Kidney epithelial cell (primary cell): ENCODE measurements at regions not wholly inside any gene's neighbourhood (a gene's known extent, or its start where the extent isn't known, plus 50 kb on each side); places are given as distances from the start of the nearest gene placed in this dataset.

Experiments used
- DNase-seq: peaks from one replicate; pipeline ENCODE4 v3.0.0-alpha.2; 2010; ENCODE audit warnings: low read depth
- H3K27me3 ChIP-seq: 2 replicates; pipeline ENCODE4 v1.6.0; 2011; ENCODE audit warnings: low read length; ENCODE audit not compliant: control insufficient read depth, insufficient read depth
- H3K36me3 ChIP-seq: 2 replicates; pipeline ENCODE4 v1.5.1; 2011; ENCODE audit warnings: low read length; ENCODE audit not compliant: control insufficient read depth, insufficient read depth
- H3K4me3 ChIP-seq: 2 replicates; pipeline ENCODE4 v1.5.1; 2011; ENCODE audit warnings: low read depth, mild to moderate bottlenecking, control low read depth, low read length
- CTCF ChIP-seq: IDR thresholded peaks from 2 replicates; pipeline ENCODE4 v1.5.1; 2011; ENCODE audit warnings: mild to moderate bottlenecking, moderate library complexity, low read length, control low read depth, inconsistent platforms; ENCODE audit not compliant: insufficient read depth, poor library complexity, severe bottlenecking

DNA sequence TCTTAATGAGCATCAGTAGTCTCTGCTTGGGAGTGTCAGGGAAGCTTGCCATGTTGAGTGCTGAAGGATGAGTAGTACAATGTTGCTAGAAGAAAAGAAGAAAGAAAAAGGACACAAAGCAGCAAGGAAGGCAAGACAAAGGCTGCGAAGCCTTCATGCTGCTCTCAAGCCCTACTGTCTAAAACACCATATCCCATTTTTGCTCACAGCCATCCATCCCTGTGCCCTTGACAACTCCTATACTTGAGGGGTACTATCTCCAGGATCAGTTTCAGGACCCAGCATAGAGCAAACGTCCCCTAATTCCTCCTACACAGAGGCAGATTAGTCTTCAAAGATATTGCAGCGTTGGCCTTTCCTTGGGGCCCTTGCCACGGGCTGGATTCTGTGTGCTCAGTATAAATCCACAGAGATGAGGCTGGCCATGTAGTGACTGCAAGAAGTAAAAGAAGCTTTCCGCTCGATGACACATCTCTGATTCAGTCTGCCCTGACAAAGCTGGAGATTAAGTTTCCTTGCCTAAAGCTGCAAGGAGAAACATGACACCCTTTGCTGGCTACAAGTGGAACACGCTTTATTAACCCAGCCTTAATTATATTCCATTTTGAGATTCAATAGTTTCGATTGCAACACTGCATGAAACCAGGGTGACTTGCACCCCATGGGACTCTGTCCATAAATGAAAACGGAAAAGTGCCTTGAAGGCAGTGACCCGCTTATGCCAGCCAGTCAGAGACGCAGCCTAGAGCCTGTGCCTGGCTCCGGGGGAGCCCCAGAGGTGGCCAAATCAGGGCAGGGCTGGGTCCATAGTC is 304.6 kb downstream of the ACTL7B start:
- TF ChIP-seq CTCF: no peak
- Histone ChIP-seq H3K4me3 (no peak overlapping the region), H3K36me3 (no peaks in the 10 kb centered on the region), H3K27me3 (no peaks in the 10 kb centered on the region)
- peak; percentile 87 for DNase-seq

DNA sequence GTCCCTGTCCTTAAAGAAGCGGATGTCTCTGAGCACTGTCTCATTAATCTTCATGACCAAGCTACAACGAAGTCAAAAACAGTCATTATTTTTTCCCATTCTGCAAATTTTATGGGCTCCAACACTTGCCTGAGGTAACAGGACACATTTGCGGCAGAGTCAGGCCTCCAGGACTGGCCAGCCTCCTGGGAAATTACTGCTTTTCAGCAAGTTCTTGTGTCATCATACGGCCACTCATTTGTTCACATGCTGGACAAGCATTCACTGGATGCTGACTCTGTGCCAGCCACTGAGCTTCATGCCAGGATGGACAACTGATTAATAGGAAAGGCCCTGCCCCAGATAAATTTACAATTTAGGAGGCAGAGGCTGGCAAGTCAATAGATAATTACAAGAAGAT is 305.7 kb downstream of the ACTL7B start:
- no peak for TF ChIP-seq CTCF
- DNase-seq: no peak
- Histone ChIP-seq H3K27me3 (no peaks in the 10 kb centered on the region), H3K4me3 (no peak overlapping the region), H3K36me3 (no peaks in the 10 kb centered on the region)

GRCh38 chr9:108549184-108549583 is 306.6 kb downstream of the ACTL7B start:
- H3K36me3 ChIP-seq: no peaks in the 10 kb centered on the region
- peak; percentile 85 for DNase-seq
- no peak overlapping the region for H3K4me3 ChIP-seq
- no peak for TF ChIP-seq CTCF
- H3K27me3 ChIP-seq: no peaks in the 10 kb centered on the region

DNA sequence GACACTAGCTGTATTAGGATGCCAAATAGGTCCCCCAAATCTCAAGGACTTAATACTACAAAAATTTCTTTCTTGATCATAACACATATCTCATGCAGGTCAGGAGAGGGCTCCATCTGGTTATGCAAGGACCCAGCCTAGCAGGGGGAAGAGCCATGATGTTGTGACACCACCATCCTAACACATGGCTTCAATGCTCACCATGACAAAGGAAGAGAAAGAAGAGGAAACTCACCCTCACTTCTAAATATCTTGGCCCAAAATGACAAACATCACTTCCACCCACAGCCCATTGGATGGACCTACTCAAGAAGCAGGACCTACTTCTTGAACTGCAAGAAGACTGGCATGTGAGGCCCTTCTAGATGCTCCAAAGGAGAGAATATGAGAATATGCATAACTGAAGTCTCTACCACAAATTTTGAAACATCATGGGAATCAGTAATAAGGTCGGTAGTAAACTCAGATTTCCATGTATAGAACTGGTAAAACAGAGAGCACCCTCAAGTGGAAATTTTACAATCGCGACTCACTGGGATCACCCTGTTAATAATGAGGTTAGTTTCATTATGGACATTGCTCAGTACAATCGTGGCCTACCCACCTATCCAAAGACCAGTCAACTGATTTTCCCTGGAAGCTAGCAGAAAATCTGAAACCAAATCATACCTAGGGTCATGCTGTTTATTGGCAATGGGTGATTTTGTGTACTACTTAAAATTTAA is 308.2 kb downstream of the ACTL7B start:
- Histone ChIP-seq H3K36me3 (no peaks in the 10 kb centered on the region), H3K4me3 (no peak overlapping the region), H3K27me3 (no peaks in the 10 kb centered on the region)
- no peak for TF ChIP-seq CTCF
- DNase-seq: no peak

DNA sequence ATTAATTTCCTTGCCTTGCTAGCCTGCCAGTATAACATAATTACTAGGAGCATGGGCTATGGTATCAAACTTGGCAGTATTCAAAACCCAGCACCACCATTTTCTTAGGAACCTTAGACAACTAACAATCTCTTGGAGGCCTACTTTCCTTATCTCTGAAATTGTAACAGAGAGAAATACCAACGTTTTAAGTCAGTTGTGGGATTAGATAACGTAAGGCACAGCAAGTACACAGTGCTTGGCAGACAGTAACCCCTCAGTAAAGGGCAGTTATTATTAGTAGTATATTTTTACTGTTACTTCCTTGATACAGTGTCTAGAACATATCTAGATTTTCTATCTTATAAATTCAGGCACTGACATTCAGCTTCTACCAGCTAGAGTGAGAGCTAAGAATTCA is 309.6 kb downstream of the ACTL7B start:
- no peak overlapping the region for H3K4me3 ChIP-seq
- DNase-seq: no peak
- no peak for TF ChIP-seq CTCF

More for the DNA sequence above, 309.6 kb downstream of the ACTL7B start:
- H3K27me3 ChIP-seq: no peaks in the 10 kb centered on the region
- no peaks in the 10 kb centered on the region for H3K36me3 ChIP-seq
